GM21619 (cell line): ENCODE measurements at regions not wholly inside any gene's neighbourhood (a gene's known extent, or its start where the extent isn't known, plus 50 kb on each side); places are given as distances from the start of the nearest gene placed in this dataset.

Experiments
- ATAC-seq: cut with Tn5 transposase; IDR thresholded peaks from one replicate; pipeline ENCODE4 v1.9.1; 2021; ENCODE audit not compliant: unreplicated experiment

DNA sequence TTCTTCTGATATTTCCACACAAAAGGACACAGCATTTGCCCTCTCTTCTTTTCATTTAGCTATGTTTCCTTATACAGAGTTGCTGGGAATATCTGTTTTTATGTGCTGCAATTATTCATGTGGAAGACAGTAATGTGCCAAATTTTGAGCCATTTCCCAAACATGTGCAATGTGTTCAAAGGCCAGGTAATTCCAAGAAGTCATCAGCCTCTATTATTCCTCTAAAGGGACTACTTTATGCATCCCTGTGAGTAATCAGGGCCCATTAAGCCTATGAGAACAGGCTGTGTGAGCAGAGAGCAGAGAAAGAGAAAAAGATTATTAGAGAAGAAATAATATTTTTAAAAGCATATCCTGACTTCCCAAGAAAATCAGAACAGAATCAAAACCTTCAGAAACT is 107.6 kb upstream of the OSR1 start:
- no peak for ATAC-seq

DNA sequence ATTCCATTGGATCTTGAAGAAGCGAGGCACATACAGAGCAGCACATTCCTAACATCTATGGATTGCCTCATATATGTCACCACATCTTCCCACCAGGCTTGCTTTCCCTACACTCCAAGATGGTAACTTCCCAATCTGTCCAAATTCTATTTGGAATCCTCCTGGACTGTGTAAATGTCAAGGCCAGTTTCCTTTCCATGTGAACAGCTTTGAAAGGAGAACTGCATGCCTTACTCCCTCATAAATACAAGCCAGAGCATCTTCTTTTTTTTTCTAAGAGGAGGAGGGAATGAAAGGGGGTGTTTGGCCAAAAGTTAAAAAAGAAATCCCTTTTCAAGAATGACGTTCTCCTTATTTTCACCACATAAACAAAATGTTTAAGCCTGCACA is 103.8 kb upstream of the OSR1 start:
- no peak for ATAC-seq

DNA sequence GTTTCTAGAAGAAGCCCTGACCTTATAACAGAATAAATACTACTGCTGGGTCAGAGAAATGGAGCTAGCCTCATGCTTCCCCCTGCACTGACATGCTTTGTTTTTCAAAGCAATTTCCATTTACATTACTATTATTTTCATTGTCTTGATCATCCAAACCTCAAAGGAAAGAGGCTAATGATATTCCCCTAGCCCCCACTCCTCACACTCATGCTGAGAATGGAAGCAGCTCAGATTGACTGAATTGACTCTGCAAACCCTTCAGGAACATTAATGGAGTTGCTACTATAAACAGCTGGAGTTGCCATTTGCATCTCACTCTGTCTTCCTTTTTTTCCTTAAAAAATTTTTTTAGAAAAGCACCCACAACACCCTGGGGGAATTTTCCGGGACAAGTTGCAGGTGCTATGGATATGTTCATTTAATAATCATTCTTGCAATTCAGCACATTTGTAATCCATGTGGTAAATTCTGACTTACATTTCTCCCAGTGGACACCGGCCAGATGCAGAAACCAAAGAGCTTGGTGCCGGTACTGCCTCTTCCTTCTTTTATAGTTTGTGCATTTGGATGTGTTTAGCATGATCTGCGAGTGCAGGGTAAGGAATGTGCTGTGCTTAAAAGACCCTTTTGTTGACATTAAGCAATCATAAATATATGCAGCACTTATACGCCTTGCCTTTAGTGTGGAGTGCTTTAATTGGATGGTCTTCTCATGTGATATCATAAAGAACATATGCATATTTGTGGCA is 103.3 kb upstream of the OSR1 start:
- no peak for ATAC-seq

DNA sequence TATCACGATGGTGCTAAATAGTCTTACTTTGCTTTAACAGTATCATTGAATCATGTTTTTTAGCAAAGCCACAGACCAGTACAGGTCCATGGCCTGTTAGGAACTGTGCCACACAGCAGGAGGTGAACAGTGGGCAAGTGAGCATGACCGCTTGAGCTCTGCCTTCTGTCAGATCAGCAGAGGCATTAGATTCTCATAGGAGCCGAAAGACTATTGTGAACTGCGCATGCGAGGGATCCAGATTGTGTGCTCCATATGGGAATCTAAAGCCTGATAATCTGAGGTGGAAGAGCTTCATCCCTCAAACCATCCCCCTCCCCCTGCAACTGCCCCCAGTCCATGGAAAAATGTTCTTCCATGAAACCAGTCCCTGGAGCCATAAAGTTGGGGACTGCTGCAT is 102.3 kb upstream of the OSR1 start:
- no peak for ATAC-seq

DNA sequence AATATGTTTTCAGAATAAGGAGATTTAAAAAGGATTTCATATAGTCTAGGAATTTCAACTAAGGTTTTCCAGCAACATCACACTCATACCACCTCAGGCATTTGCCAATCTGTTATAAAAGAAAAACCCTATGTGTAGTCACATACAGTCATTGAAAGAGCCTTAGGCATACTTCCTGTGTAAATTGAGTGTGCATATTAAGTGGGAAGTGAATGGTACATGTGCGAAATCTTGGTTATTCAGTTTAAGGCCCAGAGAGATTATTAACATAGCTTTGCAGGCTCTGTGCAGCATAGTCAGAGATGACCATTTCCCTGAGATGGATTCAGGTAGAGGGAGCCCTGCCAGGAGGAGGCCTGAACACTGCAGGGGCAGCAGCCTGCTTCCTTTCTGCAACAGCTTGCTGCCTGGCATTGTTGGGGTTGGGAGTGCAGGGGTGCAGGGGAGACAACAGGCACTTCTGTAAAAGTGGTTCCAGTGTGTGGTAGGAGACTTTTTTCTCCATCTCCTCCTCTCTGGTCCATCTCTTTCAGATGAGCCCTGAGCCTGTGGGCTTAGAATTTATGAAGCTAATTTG is 100.1 kb upstream of the OSR1 start:
- no peak for ATAC-seq

DNA sequence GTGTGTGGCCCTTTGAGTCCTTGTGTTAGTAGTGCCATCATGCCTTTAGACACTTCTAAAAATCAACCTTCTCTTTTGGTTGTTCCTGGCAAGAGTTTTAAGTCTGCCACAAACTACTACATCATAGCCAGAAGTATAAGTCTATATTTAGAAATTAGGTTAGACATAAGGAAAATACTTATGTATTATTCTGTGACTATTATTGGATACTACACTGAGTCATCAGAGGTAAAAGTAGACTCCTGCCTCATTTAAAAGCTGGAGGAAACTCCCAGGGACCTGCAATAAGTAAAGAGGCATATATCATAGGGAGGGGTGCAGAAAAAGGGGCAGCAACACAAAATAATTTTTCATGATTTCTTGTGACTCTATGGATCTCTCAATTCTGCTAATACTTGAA is 99.4 kb upstream of the OSR1 start:
- ATAC-seq, result no peak

DNA sequence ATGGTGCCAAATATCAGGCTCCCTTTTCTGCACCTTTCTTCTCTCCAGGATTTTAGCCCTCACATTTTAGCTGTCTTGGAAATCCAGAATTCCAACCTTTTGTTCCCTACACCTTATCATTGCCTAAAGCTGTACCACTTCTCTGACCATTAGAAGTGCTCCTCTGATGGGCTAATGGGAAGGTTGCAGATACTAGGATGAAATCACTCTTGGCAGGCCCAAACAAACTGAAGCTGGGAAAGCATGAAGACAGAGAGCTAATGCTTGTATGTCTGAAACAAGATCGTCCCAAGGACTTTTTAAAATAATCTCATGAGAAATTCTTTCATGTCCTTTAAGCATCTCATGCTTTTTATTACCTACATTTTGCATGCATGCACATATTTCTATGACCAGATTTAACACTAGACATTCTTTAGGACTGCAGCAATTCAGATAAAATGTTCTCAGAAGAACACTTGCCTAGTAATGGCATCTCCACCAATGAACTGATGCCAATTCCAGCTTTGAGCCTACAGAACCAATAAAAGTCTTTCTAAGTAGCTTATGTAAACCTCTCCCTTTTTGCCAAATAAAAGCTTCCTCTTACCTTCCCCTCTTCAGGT is 98.4 kb upstream of the OSR1 start:
- ATAC-seq, result no peak

DNA sequence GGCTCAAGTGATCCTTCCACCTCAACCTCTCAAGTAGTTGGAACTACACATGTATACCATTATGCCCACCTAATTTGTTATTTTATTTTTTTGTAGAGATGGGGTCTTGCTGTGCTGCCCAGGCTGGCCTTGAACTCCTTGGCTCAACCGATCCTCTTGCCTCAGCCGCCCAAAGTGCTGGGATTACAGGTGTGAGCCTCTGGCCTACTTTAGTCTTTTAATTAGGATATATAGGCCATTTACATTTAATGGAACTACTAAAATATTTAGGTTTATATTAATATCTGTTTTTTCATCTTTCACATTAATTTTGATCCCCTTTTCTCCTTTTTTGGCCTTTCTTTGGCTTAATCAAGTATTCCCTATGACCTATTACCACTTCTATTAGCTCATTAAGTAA is 95.7 kb upstream of the OSR1 start:
- no peak for ATAC-seq

DNA sequence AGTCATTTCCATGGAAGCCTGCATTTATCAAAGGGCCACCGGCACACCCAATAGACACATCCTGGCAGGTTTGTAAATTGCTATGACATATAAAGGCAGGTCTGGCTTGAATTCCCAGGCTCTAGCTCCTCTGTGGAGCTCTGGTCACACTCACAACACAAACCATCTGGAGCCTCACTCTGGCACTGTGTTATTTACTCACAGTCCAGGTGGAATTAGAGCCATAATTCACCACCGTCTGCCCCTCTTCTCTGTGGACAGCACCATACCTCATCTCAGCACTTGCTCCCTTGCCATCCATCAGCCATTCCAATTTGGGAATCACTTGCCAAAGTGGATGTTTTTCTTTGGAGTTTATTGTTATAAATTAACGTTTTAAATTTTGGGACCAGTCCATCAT is 84.3 kb upstream of the OSR1 start:
- no peak for ATAC-seq

DNA sequence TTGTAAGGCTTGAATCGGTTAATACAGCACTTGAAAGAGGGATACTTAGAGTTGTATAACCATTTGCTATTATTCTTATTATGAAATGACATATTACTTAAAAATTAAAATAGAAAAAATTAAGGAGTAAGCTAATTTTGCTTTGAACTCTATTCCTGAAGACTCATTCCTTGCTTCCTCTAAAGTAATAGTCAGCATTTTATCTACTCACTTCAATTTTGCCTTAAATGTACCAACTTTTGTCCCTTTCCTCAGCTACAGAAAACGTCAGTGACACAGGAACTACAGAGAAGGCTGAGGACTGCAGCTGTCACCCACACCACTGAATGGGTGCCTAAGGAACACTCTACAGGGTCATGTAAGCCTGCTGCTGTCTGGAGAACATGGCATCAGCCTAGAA is 80.7 kb upstream of the OSR1 start:
- ATAC-seq, result no peak

DNA sequence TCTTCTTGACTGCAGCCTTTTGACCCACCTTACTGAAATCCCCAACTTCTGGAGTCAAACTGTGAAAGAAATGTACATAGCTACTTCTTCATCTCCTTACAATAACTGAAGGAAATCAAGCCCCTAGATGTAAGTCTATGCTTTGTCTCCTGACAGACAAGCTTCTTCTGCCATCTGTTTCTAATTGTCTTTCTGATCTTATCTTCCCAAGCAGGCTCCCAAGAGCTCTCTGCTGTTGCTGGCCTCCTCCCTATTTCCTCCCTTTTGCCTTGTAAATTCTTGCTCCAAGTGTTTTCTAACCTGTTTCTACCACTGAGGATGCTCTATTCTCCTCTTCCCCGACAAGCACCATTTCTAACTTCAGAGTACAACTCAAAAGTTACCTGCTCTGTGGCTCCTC is 77.4 kb upstream of the OSR1 start:
- ATAC-seq, result no peak

DNA sequence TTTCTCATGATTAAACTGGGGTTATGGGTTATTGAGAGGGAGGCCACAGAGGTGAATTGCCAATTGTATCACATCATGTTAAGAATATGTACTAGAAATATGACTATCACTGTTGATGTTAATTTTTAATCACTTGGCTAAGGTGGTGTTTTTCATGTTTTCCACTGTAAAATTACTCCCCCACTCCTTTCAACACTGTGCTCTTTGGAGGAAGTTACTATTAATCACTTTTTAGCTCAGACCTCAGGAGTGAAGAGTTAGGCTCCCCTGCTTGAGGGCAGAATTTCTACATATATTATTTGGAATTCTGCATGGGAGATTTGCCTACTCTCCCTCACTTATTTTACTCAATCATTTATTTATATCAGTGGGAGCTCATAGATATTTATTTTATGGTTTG is 76.0 kb upstream of the OSR1 start:
- ATAC-seq, result no peak

DNA sequence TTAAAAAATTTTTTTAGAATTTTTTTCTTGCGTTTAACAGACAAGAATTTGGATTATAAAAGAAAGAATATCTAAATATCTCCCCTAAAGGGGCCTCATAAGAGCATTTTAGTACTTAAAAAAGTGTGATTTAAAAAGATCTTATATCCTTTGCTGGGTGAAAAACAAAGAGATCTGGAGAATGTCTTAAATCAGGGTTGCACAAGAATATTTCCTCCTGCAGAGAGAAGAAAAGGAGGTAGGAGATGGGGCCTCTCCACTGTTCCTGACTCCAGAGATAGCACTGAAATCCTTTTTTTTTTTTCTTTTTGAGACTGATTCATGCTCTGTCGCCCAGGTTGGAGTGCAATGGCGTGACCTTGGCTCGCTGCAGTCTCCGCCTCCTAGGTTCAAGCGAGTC is 68.5 kb upstream of the OSR1 start:
- no peak for ATAC-seq

DNA sequence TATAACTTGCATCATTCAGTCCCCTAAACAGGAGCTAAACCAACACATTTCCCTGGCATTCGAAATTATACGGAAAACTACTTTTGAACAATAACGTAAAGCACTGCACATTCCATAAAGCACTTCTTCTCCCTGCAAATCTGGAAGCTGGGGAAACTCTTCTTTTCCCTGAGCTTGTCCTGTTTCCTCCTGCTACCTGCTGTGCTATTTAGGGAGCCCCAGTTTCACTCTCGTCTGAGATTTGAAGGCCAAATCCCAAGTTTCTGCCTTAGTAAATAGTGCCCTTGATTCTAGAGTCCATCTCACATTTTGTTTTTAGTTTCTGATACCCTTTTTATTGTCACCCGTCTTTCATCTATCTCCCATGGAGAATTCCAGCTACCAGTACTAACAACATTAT is 67.7 kb upstream of the OSR1 start:
- ATAC-seq, result no peak

DNA sequence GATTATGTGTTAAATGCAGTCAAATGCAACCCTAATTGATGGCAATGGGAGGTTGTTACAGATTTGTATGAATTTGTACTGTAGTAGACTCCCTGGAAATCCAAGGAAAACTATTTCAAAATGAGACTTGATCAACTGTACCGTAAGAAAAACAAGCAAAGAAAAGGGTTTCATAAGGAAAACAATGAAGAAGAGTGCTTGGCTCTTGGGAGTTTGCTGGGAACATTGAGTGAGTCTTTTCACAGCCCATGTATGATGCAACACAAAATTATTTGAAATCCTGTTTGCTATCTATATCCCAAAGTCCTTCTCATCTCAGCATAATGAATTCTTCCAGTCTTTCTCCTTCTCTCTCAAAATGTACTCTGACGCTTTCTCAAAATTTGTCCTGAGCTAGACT is 67.0 kb upstream of the OSR1 start:
- no peak for ATAC-seq

DNA sequence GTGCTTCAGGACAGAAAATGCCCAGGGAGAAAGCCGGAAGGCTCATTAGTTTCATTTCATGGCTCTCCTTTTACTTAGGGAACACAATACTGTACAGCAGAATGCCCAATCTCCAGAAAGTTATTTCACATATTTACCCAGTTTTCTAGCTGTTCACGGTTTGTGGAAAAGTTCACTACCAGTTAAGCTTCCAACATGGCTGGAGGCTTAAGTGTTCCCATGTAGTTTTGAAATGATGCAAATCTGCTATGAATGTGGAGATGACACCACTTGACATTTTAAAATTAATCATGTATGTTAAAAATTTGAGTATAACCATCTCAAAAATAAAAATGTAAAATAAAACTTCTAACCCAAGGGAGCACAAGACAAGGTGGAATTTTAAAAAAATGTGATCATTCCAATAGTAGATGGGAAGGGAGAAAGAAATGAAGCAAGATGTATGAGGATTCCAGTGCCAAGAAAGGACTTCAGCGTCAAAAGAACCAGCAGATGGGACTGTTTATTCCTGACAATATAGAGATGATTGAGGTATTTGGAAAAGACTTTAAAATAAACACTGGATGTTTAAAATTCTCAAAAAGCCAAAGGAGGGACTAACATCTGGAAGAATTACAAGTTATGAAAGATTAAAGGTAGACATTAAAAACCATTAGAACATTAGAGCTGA is 60.9 kb upstream of the OSR1 start:
- no peak for ATAC-seq

DNA sequence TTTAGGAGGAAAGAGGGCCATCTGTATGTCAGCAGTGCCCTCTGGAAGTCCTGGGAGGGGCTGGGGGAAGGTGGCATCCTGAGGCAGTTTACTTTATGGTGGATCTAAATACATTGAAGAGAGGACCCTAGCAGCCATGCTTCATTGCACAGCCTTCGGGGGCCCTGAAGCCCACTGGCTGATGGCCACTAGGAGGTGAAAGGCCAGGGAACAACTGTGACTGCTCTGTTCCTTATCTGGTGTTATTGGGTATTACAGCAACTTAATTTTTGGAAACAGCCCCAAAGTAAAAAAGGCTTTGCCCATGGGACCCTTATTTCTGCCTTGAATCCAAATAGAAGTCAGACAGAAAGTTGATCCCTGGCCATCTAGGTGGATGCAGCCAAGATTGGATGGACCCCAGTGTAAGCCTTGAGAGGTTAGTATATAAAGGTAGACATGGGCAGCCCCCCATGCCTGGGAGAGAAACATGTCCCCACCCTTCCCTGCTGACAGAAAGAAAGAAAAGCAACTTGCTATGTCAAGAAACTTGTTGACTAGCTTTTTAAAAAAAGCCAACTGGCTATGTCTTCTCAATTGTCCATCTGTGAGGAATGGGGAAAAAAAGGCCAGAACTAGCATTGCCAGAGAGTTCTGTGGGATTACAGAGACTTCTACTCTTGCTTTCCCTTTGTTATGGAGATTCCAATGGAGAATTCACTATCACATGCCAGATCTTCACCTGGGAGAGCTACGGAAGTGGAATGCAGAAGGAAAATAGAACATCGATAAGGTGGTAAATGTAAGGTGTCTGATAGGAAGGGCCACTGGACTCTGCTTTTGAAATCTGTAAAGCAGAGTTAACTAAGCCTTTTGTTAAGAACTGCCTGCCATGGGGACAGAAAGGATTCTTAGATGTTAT is 58.6 kb upstream of the OSR1 start:
- ATAC-seq, result no peak

DNA sequence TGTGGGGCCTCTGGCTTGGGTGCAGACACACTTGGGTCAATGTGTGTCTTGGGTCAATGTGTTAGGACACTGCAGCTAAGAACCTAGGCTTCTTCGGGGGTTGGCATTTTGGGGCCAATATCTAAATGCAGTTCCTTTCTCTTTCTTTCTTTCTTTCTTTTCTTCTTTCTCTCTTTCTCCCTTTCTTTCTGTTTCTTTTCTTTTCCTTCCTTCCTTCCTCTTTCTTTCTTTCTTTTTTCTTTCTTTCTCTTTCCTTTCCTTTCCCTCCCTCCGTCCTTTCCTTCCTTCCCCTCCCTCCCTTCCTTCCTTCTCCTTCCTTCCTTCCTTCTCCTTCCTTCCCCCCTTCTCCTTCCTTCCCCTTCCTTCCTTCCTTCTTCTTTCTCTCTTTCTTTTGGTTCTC is 57.7 kb upstream of the OSR1 start:
- no peak for ATAC-seq

DNA sequence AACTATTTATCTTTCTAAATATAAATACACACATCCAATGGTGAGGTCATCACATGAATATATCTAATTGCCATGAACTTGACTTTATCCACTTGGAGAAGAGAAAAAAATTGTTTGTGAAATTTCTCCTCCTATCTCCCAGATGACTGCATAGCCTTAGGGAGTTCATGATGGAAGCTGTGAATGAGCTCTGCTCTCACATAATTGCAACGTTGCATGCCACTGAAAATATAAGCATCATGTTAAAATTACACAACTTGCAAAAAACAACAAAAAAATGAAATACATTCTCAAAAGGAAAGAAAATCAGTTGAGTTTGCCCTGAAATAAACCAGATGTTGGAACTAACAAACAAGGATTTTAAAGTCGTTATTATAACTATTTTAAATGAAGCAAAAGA is 50.6 kb upstream of the OSR1 start:
- ATAC-seq, result no peak

DNA sequence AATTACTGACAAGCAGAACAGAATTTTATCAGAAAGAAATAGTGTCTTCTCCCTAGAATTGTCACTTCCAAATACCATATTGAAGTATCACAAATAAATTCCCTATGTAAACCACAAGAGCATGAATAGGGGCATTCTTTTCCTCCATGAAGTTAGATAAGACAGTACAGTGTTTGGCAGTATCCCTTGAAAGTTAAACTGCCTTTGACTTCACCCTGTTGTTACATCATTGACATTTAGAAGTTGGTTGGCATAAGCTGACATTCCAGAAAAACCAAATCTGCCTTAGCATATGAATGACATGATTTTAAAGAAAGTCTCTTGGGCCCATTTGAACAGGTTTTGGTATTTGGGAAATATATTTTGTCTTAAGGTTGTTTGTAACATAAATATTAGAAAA is 50.2 kb upstream of the OSR1 start:
- no peak for ATAC-seq
